D721Med (cell line): ENCODE measurements at regions not wholly inside any gene's neighbourhood (a gene's known extent, or its start where the extent isn't known, plus 50 kb on each side); places are given as distances from the start of the nearest gene placed in this dataset.

Experiments used
- DNase-seq: peaks from one replicate; pipeline ENCODE4 v3.0.0; 2011; ENCODE audit warnings: low spot score; ENCODE audit not compliant: insufficient read length
- FAIRE-seq: peaks from 2 replicates; lab custom pipeline; 2011; peaks lifted over from hg19 to GRCh38; lab: Jason Lieb, UNC
- TF ChIP-seq, protein P1 (sequence below): IDR thresholded peaks from 2 replicates; pipeline ENCODE4 v1.5.1; 2012; ENCODE audit warnings: mild to moderate bottlenecking, control low read depth; ENCODE audit not compliant: insufficient read depth; ENCODE audit errors: missing control alignments

DNA sequence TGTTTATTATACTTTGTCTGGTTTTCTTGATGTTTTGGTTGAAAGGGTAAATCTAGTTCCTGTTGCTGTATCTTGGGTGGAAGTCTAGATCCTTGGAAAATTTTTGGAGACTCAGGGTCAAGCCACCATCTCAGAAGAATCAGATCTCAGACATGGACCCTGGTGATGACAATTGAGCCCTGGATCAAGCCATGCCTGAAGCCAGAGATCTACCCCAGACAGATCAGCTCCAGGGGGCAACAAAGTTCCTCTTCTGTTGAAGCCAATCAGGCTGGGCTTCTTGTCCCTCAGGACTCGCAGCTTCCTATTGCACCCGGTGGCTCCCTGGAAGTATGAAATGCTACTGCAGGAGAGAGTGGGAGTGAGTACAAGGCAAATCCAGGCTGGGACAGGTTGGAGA is 106.9 kb downstream of the UNCX start:
- no peak for FAIRE-seq
- TF ChIP-seq, protein P1, sequence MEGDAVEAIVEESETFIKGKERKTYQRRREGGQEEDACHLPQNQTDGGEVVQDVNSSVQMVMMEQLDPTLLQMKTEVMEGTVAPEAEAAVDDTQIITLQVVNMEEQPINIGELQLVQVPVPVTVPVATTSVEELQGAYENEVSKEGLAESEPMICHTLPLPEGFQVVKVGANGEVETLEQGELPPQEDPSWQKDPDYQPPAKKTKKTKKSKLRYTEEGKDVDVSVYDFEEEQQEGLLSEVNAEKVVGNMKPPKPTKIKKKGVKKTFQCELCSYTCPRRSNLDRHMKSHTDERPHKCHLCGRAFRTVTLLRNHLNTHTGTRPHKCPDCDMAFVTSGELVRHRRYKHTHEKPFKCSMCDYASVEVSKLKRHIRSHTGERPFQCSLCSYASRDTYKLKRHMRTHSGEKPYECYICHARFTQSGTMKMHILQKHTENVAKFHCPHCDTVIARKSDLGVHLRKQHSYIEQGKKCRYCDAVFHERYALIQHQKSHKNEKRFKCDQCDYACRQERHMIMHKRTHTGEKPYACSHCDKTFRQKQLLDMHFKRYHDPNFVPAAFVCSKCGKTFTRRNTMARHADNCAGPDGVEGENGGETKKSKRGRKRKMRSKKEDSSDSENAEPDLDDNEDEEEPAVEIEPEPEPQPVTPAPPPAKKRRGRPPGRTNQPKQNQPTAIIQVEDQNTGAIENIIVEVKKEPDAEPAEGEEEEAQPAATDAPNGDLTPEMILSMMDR, result no peak
- no peak for DNase-seq

DNA sequence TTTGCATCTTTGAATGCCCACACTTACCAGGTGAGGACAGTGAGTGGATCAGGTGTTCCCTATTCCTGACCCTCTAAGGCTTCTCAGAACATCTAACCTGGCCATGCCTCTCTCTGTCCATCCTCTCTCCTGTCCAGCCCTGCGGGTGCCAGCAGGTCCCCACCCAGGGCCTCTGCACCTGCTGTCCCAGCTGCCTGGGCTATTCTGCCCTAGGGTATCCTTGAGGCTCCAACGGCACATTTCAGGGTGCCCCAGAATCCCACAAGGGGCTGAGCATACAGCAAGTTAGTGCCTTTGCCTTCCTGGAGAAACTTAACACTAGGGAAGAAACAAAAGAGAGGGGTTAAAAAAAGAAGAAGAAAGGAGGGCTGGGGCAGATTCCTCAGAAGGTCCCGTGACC is 107.4 kb downstream of the UNCX start:
- DNase-seq (no peak), FAIRE-seq (no peak)
- TF ChIP-seq, protein P1, result no peak

DNA sequence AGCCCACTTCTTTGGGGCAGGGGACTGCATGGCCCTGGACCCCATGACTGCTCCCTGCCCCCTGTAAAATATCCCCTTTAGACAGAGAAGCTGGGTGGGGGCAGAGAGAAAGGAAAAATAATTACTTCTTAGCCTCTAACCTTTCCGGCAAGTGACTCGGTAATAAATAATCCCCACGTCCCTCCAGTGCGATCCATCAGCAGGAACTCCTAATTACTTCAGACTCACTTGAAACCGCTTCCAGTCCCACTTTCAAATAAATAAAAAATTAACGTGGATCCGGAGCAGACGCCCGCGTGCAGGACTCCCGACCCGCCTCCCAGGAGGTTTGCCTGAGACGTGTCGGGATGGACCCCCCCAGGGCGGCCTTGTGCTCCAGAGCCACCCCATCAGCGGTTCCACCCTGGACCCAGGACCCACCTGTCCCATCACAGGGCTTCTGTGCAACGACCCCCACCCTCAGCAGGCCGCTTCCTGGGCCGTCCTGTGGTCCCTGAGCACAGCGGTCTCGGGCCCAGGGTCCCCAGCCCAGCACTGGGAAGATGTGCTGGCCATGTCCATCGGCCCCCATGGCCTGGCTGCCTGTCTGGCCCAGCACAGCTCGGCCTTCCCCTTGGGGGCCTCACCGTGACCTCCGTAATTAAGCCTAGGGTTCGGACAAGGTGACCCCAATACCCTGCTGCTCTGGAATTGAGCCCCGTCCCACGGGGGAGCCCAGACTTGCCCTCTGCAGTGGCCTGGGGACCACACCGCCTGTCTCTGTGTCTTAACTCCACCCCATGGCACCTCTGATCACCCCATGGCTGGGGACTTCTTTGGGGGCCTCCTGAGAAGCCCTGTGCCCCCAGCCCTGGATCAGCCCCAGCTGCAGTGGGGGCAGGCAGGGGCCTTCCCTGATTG is 108.0 kb downstream of the UNCX start:
- DNase-seq, result no peak
- no peak for FAIRE-seq
- TF ChIP-seq, protein P1, result no peak

DNA sequence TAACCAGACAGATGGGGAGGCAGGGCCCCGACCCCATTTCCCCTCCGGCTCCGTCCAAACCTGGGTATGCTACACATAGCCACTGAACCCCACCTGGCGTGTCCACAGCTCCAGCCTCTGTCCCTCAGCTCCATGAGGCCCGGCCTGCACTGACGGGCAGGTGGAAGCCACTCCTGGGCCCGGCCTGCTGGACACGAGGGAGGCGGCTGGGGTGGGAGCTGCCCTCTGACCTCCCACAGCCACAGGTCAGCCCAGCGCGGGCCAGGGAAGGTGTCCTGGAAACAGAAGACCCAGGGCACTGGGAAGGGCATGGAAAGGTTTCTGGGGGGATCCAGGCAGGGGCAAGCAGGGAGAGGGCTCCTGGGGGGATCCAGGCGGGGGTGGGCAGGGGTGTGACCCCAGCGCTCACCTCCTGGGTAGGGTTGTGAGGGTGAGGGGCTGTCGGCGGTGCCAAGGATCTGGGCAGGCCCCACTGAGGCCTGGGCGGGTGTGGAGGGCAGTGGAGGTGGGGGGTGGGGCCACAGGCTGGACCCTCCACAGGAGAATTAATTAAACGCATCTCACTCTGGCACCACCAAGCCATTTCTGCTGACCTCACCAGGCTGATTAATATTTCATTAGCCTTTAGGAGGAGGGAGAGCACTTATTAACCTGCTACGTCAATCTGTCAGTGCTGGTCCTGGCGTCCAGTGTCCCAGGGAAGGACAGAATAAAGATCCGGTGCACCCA is 108.9 kb downstream of the UNCX start:
- DNase-seq, result no peak
- TF ChIP-seq, protein P1, result no peak
- no peak for FAIRE-seq

DNA sequence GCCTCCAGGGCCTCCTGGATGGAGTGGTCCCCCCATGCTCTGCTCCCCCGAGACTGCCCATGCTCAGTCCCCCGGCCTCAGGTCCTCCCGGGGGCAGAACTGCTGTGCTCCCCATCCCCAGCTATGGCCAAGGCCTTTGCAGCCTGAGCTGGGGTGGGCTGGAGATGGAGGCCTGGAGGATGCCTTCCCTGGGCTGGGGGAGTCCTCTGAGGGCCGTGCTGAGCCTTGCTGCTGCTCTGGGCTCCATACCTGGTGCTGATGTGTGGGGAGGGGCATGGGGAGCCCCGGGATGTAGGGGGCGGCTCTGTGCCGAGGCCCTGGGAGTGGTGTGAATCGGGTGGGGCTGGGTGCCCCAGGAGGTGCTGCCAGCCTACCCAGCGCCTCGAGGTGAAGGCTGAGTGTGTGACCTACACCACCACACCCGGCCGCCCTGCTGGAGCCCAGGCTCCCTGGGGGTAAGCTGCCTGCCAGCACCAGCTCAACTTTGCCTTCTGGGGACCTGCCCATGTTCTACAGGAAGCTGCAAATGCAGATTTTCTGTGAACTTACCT is 109.5 kb downstream of the UNCX start:
- DNase-seq (no peak), FAIRE-seq (no peak)
- TF ChIP-seq, protein P1, result no peak

DNA sequence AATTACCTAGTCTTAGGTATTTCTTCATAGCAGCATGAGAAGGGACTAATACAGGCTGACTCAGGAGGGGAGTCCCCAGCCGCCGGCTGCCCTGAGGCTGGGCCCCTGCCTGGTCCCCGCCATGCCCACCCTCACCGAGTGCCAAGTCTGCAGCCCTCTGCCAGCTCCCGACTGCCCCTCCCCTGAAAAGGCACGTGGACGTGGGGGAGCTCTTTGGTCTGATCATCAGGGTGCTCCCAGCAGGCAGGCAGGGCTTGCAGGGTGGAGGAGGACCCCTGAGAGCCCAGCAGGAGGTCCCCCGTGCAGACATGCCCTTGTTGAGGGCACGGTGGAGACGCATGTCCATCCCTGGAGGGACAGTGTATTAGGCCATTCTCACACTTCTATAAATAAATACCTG is 110.9 kb downstream of the UNCX start:
- TF ChIP-seq, protein P1, result no peak
- DNase-seq (no peak), FAIRE-seq (no peak)
